DMS114 treated with DMSO at 0.1 percent for 48 hours (cell line): ENCODE measurements at regions not wholly inside any gene's neighbourhood (a gene's known extent, or its start where the extent isn't known, plus 50 kb on each side); places are given as distances from the start of the nearest gene placed in this dataset.

Experiments
- DNase-seq: peaks from one replicate; lab custom pipeline; 2025; ENCODE audit not compliant: unreplicated experiment; lab: John Stamatoyannopoulos, UW

GRCh38 chr15:81612631-81613030 lies 238.6 kb upstream of the TMC3 start:
- no peak for DNase-seq

GRCh38 chr15:81611679-81612078 lies 237.7 kb upstream of the TMC3 start:
- DNase-seq: no peak

GRCh38 chr15:81608309-81608829 lies 234.4 kb upstream of the TMC3 start:
- DNase-seq: no peak

- no peak for DNase-seq
These were observed 230.7 kb upstream of the TMC3 start for GRCh38 chr15:81604713-81605112.

GRCh38 chr15:81596159-81596865 lies 222.3 kb upstream of the TMC3 start:
- no peak for DNase-seq

GRCh38 chr15:81595752-81596151 lies 221.7 kb upstream of the TMC3 start:
- no peak for DNase-seq

GRCh38 chr15:81589671-81590070 lies 215.7 kb upstream of the TMC3 start:
- no peak for DNase-seq

GRCh38 chr15:81575436-81576123 lies 201.6 kb upstream of the TMC3 start:
- no peak for DNase-seq

- DNase-seq: no peak
These were observed 199.2 kb upstream of the TMC3 start for GRCh38 chr15:81573098-81573746.

GRCh38 chr15:81572190-81572589 lies 198.2 kb upstream of the TMC3 start:
- no peak for DNase-seq

- DNase-seq: no peak
These were observed 195.5 kb upstream of the TMC3 start for GRCh38 chr15:81569286-81570080.

GRCh38 chr15:81567924-81568323 lies 193.9 kb upstream of the TMC3 start:
- no peak for DNase-seq

- DNase-seq: no peak
These were observed 189.0 kb upstream of the TMC3 start for GRCh38 chr15:81562986-81563385.

- no peak for DNase-seq
These were observed 186.4 kb upstream of the TMC3 start for GRCh38 chr15:81560405-81560804.

- no peak for DNase-seq
These were observed 184.0 kb upstream of the TMC3 start for GRCh38 chr15:81558056-81558455.

- no peak for DNase-seq
These were observed 181.3 kb upstream of the TMC3 start for GRCh38 chr15:81555346-81555745.

GRCh38 chr15:81548365-81549130 lies 174.5 kb upstream of the TMC3 start:
- DNase-seq: no peak

- no peak for DNase-seq
These were observed 173.6 kb upstream of the TMC3 start for GRCh38 chr15:81547521-81548132.

- no peak for DNase-seq
These were observed 170.4 kb upstream of the TMC3 start for GRCh38 chr15:81544385-81544784.

- DNase-seq: no peak
These were observed 166.9 kb upstream of the TMC3 start for GRCh38 chr15:81540909-81541308.
